ENCODE measurements at regions not wholly inside any gene's neighbourhood (a gene's known extent, or its start where the extent isn't known, plus 50 kb on each side); places are given as distances from the start of the nearest gene placed in this dataset.

DNA sequence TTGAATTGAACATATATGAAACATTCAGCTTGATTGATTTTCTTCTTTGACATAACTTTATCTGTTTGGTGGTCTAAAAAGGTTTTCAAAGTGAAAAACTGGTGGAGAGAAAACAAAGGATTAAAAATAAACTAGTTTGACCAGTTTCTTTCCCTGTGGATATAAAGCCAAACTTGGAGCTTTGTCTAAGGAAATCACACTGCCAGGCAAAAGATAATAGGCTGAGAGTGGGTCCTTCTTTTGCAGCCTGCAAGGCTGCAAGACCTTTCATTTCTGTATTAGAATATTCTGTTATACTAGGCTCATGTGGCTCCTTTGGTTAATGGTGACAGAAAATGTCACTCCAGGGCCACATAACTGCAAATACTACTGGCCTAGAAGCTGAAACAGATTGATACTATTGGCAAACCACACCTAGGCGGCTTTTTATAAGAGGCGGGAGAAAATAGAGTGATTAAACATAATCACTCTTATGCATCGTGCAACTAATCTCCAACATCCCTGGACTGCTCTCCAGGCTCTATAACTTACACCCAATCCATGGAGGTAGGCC, 129.1 kb upstream of the ZNF462 start:
- Mint-ChIP-seq H3K9me3 (peaks cover 1 to 17% (median 5%) of the 10 kb centered on the region in 7 donors), H3K4me1 (no peaks in the 10 kb centered on the region), H3K27ac (no peak overlapping the region), H3K36me3 (no peaks in the 10 kb centered on the region), H3K4me3 (no peak overlapping the region), H3K27me3 (no peaks in the 10 kb centered on the region)
- Histone ChIP-seq H3K36me3 (ENCODE audit: control insufficient read depth, insufficient read depth, low read length) (no peaks in the 10 kb centered on the region), H3K4me1 (ENCODE audit: control insufficient read depth, insufficient read depth, low read length, poor library complexity, severe bottlenecking) (no peaks in the 10 kb centered on the region), H3K4me3 (ENCODE audit: low read depth, low read length) (no peak overlapping the region), H3K27me3 (ENCODE audit: control insufficient read depth, insufficient read depth, low read length) (no peaks in the 10 kb centered on the region), H3K9me3 (ENCODE audit: control insufficient read depth in 2 of 2, low read length in 2 of 2) (no peaks in the 10 kb centered on the region), H3K27ac (ENCODE audit: insufficient read depth, low read length, poor library complexity, severe bottlenecking) (no peak overlapping the region)
- no peak for DNase-seq
- no peak for ATAC-seq (ENCODE audit: low read depth in 2 of 2)

DNA sequence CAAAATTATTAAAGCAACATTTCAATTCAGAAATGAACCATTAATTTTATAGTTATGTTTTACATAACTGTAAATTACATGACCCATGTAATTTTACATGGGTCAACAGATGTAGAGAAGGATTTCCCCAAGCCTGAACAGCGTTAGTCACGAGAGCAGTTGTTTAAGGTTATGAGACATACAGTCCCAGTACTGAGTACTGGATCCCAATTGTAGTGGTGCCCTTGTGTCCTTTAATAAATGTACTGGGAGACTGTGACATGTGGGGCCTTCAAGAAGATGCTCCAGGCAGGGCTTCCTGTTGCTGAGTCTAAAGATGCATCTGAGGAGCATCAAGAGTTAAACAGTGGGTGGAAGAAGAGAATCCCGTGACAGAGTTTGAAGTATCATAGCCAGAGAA, 125.5 kb upstream of the ZNF462 start:
- no peak overlapping the region for H3K4me3 ChIP-seq (ENCODE audit: low read depth, low read length)
- DNase-seq: no peak
- H3K9me3 ChIP-seq (ENCODE audit: control insufficient read depth in 2 of 2, low read length in 2 of 2): no peaks in the 10 kb centered on the region
- peaks cover 0 to 10% (median 4%) of the 10 kb centered on the region in 7 donors for H3K9me3 Mint-ChIP-seq
- no peaks in the 10 kb centered on the region for H3K4me1 ChIP-seq (ENCODE audit: control insufficient read depth, insufficient read depth, low read length, poor library complexity, severe bottlenecking)
- no peaks in the 10 kb centered on the region for H3K27me3 ChIP-seq (ENCODE audit: control insufficient read depth, insufficient read depth, low read length)
- no peak overlapping the region for H3K27ac ChIP-seq (ENCODE audit: insufficient read depth, low read length, poor library complexity, severe bottlenecking)
- no peak overlapping the region for H3K27ac Mint-ChIP-seq
- no peaks in the 10 kb centered on the region for H3K27me3 Mint-ChIP-seq
- no peaks in the 10 kb centered on the region for H3K4me1 Mint-ChIP-seq
- no peaks in the 10 kb centered on the region for H3K36me3 Mint-ChIP-seq
- H3K4me3 Mint-ChIP-seq: no peak overlapping the region
- H3K36me3 ChIP-seq (ENCODE audit: control insufficient read depth, insufficient read depth, low read length): no peaks in the 10 kb centered on the region
- ATAC-seq (ENCODE audit: low read depth in 2 of 2): no peak

- Mint-ChIP-seq H3K4me3 (no peak overlapping the region), H3K9me3 (peaks cover 0 to 6% (median 3%) of the 10 kb centered on the region in 7 donors), H3K36me3 (no peaks in the 10 kb centered on the region)
These were observed 124.9 kb upstream of the ZNF462 start for GRCh38 chr9:106738109-106738508.

DNA sequence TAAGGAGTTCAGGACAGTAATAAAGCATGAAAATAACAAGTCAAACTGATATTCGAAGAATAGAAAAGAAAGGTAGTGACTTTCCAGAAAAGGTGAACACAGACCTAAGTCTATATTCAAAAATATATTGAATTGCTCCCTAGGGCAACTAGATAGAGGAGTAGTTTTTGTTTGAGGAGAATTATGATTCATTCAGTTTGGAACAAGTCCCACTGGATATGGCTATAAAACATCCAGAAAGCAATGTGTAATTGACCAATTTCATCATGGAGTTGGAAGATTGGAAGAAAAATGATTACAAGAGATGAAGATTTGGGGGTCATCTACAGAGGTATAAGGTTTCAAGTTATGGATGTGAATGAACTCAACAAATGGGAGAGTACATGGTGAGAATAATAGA, 117.5 kb upstream of the ZNF462 start:
- Histone ChIP-seq H3K9me3 (ENCODE audit: control insufficient read depth in 2 of 2, low read length in 2 of 2) (no peaks in the 10 kb centered on the region), H3K27me3 (ENCODE audit: control insufficient read depth, insufficient read depth, low read length) (no peaks in the 10 kb centered on the region), H3K4me3 (ENCODE audit: low read depth, low read length) (no peak overlapping the region), H3K4me1 (ENCODE audit: control insufficient read depth, insufficient read depth, low read length, poor library complexity, severe bottlenecking) (no peaks in the 10 kb centered on the region), H3K36me3 (ENCODE audit: control insufficient read depth, insufficient read depth, low read length) (no peaks in the 10 kb centered on the region), H3K27ac (ENCODE audit: insufficient read depth, low read length, poor library complexity, severe bottlenecking) (no peak overlapping the region)
- Mint-ChIP-seq H3K9me3 (peaks cover 0 to 8% (median 3%) of the 10 kb centered on the region in 7 donors), H3K4me1 (no peaks in the 10 kb centered on the region), H3K27ac (no peak overlapping the region), H3K4me3 (no peak overlapping the region), H3K27me3 (no peaks in the 10 kb centered on the region), H3K36me3 (no peaks in the 10 kb centered on the region)
- DNase-seq: no peak
- ATAC-seq (ENCODE audit: low read depth in 2 of 2): no peak

More at GRCh38 chr9:106738109-106738508, 124.9 kb upstream of the ZNF462 start:
- Histone ChIP-seq H3K4me3 (ENCODE audit: low read depth, low read length) (no peak overlapping the region), H3K4me1 (ENCODE audit: control insufficient read depth, insufficient read depth, low read length, poor library complexity, severe bottlenecking) (no peaks in the 10 kb centered on the region), H3K27me3 (ENCODE audit: control insufficient read depth, insufficient read depth, low read length) (no peaks in the 10 kb centered on the region), H3K9me3 (ENCODE audit: control insufficient read depth in 2 of 2, low read length in 2 of 2) (no peaks in the 10 kb centered on the region), H3K27ac (ENCODE audit: insufficient read depth, low read length, poor library complexity, severe bottlenecking) (no peak overlapping the region), H3K36me3 (ENCODE audit: control insufficient read depth, insufficient read depth, low read length) (no peaks in the 10 kb centered on the region)
- Mint-ChIP-seq H3K27ac (no peak overlapping the region), H3K4me1 (no peaks in the 10 kb centered on the region), H3K27me3 (no peaks in the 10 kb centered on the region)
- ATAC-seq (ENCODE audit: low read depth in 2 of 2) (no peak), DNase-seq (no peak)

DNA sequence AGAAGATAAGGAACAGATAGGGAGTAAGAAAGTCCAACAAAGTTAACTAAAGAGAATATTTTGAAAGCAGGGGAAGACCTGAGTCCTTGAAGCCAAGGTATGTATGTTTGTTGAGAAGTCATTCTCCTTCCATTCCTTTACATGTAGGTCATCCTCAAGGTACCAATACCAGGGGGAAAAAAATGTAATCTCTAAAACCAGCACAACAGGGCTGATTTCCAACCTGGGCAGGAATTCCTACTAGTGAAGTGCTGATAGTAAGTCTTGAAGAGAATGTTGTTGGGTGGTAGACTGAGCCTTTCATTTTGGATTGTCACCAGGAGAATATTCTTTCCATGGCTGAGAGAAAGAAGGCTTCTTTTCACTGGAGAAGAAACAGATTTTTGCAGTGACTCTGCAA, 117.1 kb upstream of the ZNF462 start:
- ATAC-seq (ENCODE audit: low read depth in 2 of 2): no peak
- Histone ChIP-seq H3K4me1 (ENCODE audit: control insufficient read depth, insufficient read depth, low read length, poor library complexity, severe bottlenecking) (no peaks in the 10 kb centered on the region), H3K36me3 (ENCODE audit: control insufficient read depth, insufficient read depth, low read length) (no peaks in the 10 kb centered on the region), H3K4me3 (ENCODE audit: low read depth, low read length) (no peak overlapping the region), H3K27ac (ENCODE audit: insufficient read depth, low read length, poor library complexity, severe bottlenecking) (no peak overlapping the region), H3K9me3 (ENCODE audit: control insufficient read depth in 2 of 2, low read length in 2 of 2) (no peaks in the 10 kb centered on the region), H3K27me3 (ENCODE audit: control insufficient read depth, insufficient read depth, low read length) (no peaks in the 10 kb centered on the region)
- H3K36me3 Mint-ChIP-seq: no peaks in the 10 kb centered on the region
- H3K4me3 Mint-ChIP-seq: no peak overlapping the region
- H3K9me3 Mint-ChIP-seq: peaks cover 0 to 8% (median 3%) of the 10 kb centered on the region in 7 donors
- H3K27me3 Mint-ChIP-seq: no peaks in the 10 kb centered on the region
- no peaks in the 10 kb centered on the region for H3K4me1 Mint-ChIP-seq
- H3K27ac Mint-ChIP-seq: no peak overlapping the region
- no peak for DNase-seq

- H3K36me3 ChIP-seq (ENCODE audit: control insufficient read depth, insufficient read depth, low read length): no peaks in the 10 kb centered on the region
- Mint-ChIP-seq H3K4me1 (no peaks in the 10 kb centered on the region), H3K27me3 (no peaks in the 10 kb centered on the region), H3K36me3 (no peaks in the 10 kb centered on the region), H3K9me3 (peaks cover 0 to 5% (median 2%) of the 10 kb centered on the region in 7 donors), H3K27ac (no peak overlapping the region), H3K4me3 (no peak overlapping the region)
- H3K9me3 ChIP-seq (ENCODE audit: control insufficient read depth in 2 of 2, low read length in 2 of 2): no peaks in the 10 kb centered on the region
- no peaks in the 10 kb centered on the region for H3K4me1 ChIP-seq (ENCODE audit: control insufficient read depth, insufficient read depth, low read length, poor library complexity, severe bottlenecking)
- DNase-seq: no peak
- H3K27ac ChIP-seq (ENCODE audit: insufficient read depth, low read length, poor library complexity, severe bottlenecking): no peak overlapping the region
- ATAC-seq (ENCODE audit: low read depth in 2 of 2): no peak
- H3K27me3 ChIP-seq (ENCODE audit: control insufficient read depth, insufficient read depth, low read length): no peaks in the 10 kb centered on the region
- H3K4me3 ChIP-seq (ENCODE audit: low read depth, low read length): no peak overlapping the region
These were observed 111.3 kb upstream of the ZNF462 start for GRCh38 chr9:106751681-106752080.

DNA sequence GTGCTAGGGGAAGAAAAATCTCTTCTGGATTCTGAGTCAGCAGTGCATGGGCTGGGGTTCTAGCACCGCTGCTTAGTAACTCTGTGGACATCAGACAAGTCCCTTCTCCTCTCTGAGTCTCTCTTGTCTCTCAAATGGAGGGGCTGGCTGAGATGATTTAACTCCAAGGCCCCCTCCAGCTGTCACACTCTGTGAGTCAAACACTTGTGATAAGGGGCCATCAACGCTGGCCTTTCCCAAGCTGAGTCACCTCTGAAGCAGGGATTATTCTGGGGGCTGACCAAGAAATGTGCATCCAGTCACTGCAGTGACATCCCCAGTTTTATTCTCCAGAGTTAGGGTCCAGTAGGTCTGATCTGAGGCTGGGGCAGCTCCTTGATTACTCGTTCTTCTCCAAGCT, 110.4 kb upstream of the ZNF462 start:
- Histone ChIP-seq H3K9me3 (ENCODE audit: control insufficient read depth in 2 of 2, low read length in 2 of 2) (no peaks in the 10 kb centered on the region), H3K27ac (ENCODE audit: insufficient read depth, low read length, poor library complexity, severe bottlenecking) (no peak overlapping the region), H3K4me1 (ENCODE audit: control insufficient read depth, insufficient read depth, low read length, poor library complexity, severe bottlenecking) (no peaks in the 10 kb centered on the region), H3K27me3 (ENCODE audit: control insufficient read depth, insufficient read depth, low read length) (no peaks in the 10 kb centered on the region), H3K36me3 (ENCODE audit: control insufficient read depth, insufficient read depth, low read length) (no peaks in the 10 kb centered on the region), H3K4me3 (ENCODE audit: low read depth, low read length) (no peak overlapping the region)
- H3K36me3 Mint-ChIP-seq: no peaks in the 10 kb centered on the region
- ATAC-seq (ENCODE audit: low read depth in 2 of 2) (no peak), DNase-seq (no peak)
- no peaks in the 10 kb centered on the region for H3K4me1 Mint-ChIP-seq
- H3K4me3 Mint-ChIP-seq: no peak overlapping the region
- no peaks in the 10 kb centered on the region for H3K27me3 Mint-ChIP-seq
- peaks cover 0 to 5% (median 2%) of the 10 kb centered on the region in 7 donors for H3K9me3 Mint-ChIP-seq
- H3K27ac Mint-ChIP-seq: no peak overlapping the region

DNA sequence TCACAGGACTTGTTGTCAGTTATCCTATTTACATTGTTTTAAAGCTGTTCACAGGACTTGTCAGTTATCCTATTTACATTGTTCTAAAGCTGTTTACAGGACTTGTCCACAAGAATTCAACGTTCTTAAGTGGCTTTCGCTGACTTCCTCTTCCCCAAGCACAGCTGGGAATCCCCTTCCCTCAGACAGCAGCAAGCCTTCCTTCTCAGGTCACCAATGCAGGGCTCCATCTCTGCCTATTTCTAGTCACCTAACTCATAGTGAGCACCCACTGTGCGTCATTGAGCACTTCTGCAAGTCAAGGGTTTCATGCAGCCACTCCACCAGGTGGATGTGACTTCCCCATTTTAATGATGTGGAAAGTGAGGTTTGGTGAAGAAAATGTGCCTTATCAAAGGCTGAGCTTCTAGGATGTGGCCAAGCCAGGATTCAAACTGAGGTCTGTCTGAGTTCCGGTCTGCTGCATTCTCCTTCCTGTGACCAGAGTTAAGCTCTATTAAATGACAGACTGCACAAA, 109.8 kb upstream of the ZNF462 start:
- Mint-ChIP-seq H3K27me3 (no peaks in the 10 kb centered on the region), H3K4me1 (no peaks in the 10 kb centered on the region), H3K36me3 (no peaks in the 10 kb centered on the region), H3K27ac (no peak overlapping the region), H3K9me3 (peaks cover 0 to 5% (median 2%) of the 10 kb centered on the region in 7 donors), H3K4me3 (no peak overlapping the region)
- no peaks in the 10 kb centered on the region for H3K4me1 ChIP-seq (ENCODE audit: control insufficient read depth, insufficient read depth, low read length, poor library complexity, severe bottlenecking)
- no peak for ATAC-seq (ENCODE audit: low read depth in 2 of 2)
- H3K27ac ChIP-seq (ENCODE audit: insufficient read depth, low read length, poor library complexity, severe bottlenecking): no peak overlapping the region
- H3K27me3 ChIP-seq (ENCODE audit: control insufficient read depth, insufficient read depth, low read length): no peaks in the 10 kb centered on the region
- no peaks in the 10 kb centered on the region for H3K9me3 ChIP-seq (ENCODE audit: control insufficient read depth in 2 of 2, low read length in 2 of 2)
- no peak for DNase-seq
- no peaks in the 10 kb centered on the region for H3K36me3 ChIP-seq (ENCODE audit: control insufficient read depth, insufficient read depth, low read length)
- no peak overlapping the region for H3K4me3 ChIP-seq (ENCODE audit: low read depth, low read length)
